HG02943 (cell line): ENCODE measurements at regions not wholly inside any gene's neighbourhood (a gene's known extent, or its start where the extent isn't known, plus 50 kb on each side); places are given as distances from the start of the nearest gene placed in this dataset.
"Not testable (repeated sequence)": the region's sequence is repeated elsewhere in the genome, so short reads cannot be mapped to it uniquely, and the experiment has no call there.

Experiments
- ATAC-seq: cut with Tn5 transposase; IDR thresholded peaks from one replicate; pipeline ENCODE4 v1.9.1; 2021; ENCODE audit warnings: mild to moderate bottlenecking, low read depth, moderate library complexity; ENCODE audit not compliant: unreplicated experiment

- no peak for ATAC-seq
Observed at GRCh38 chr10:53447576-53447975, 675.0 kb upstream of the MBL2 start.

DNA sequence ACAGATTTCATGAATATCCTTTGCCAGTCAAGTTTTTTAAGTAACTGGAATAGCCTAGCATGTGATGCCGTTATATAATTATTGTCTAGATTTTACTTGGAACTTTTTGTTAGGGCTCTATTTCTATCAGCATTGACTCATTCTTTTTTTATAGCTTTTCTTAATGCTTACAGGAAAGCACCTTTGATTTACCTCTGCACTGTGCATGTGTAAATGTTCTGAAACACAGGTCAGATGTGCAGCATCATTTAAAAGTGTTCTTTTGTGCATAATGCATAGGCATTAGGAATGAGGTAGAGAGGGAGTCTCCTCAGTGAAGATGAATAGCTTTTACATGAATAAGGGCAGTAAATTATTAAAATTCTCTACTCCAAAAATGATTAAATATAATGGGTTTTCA, 669.3 kb upstream of the MBL2 start:
- ATAC-seq = no peak

DNA sequence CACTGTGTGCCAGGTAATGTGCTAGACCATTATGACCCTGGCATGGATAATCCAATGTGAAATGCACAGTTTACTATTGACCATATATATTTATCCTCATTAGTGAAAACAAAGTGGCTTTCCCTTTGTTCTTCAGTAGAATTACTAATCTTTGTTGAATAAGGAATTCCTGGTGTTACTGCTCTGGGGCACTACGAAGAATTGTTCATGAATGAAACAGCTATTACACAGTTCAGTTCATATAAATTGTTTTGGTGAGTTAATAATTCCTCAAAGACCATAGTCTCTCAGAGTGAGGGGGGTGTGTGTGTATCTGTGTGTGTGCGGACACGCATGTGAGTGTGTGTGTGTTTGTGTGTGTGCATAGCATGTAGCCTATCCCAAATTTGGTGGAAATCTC, 668.0 kb upstream of the MBL2 start:
- ATAC-seq = no peak

DNA sequence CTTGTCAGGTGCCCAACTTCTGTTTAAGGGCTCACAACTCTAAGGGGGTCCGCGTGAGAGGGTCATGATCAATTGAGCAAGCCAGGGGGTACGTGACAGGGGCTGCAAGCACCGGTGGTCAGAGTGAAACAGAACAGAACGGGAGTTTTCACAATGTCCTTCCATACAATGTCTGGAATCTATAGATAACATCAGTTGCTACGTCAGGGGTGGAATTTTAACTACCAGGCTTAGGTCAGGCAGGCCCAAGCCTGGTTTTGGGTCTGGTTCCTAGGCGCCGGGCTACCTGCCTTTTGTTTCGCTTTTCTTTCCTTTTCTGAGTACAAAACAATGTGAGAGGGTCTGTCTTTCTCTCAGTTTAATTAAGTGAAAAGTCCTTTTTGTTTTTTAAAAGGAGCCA, 666.5 kb upstream of the MBL2 start:
- not testable (repeated sequence) for ATAC-seq

DNA sequence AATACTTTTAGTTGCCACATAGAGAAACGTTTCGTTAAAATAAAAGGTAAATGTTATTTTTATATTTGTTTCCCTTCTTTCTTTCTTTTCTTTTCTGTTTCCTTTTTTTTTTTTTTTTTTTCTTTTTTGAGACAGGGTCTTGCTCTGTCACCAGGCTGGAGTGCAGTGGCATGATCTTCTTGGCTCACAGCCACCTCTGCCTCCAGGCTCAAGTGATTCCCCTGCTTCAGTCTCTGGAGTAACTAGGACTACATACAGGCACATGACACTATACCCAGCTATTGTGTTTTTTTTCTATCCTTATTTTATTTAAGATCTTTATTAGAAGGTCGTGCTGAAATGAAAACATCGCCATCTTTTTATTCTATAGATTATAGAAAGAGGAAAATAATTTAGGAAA, 661.8 kb upstream of the MBL2 start:
- ATAC-seq = no peak

DNA sequence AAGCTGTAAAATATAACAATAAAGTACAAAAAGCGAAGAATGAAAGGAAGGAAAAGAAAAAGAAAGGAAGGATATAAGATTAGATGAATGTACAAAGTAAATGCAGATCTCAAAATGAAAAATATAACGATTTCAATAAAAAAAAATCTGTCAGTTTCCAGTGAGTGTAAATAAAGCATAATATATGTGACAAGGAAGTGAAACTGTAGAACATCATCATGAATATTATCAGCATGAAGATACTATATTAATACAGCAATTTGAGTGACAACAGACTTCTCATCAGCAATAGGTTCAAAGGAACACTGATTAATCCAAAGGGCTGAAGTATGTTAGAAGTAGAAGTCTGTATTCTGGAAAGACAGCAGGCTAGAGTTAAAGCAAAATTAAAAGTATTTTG, 659.5 kb upstream of the MBL2 start:
- no peak for ATAC-seq

DNA sequence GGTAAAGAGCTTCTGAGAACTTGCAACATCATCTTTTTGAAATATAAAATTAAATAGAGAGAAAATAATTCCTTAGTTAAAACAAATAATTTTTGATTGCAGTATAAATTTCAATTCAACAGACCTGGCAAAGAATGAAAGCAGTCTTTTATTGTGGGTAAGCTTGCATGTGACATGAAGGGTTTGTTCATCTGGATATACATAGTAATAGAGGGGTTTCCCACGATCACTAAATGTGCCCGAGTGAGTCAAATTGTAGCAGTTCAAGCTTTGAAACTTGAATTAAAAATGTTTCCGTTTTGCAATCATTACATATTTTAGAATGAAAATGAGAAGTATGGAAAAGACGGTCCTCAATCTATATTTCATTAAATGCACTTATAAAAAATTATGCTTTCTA, 658.4 kb upstream of the MBL2 start:
- ATAC-seq = no peak

DNA sequence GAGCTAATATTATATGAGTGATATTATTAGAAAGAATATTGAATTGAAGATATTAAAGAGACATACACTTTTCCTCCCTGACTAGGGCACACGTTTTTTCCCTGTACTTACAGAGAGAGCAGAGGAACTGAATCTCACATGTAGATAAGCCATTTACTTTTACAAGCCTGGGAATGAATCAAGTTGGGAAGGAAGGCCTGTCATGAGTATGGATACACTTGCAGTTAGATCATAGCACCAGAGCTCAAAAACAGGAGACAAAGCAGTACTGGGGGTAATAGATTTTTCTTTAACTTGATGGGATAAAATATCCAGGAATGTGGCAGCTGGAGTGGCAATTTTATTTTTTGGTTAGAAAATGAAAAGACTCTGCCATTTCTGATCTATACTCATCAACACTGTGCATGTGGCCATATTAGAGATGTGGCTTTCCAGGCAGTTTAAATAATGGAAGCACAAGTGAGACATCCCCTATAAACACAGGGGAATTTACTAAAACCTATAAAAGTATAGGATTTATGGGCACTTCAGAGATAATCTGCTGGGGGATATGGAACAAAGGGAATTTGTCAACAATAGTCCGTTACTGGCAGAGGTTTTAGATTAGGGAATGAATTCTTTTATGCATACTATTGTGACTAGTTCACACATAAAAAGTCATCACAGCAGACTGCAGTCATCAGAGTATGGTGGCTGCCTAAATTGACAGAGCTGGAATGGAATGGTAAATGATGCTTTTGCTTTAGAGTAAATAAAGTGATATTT, 657.7 kb upstream of the MBL2 start:
- ATAC-seq = no peak

GRCh38 chr10:53422223-53422888, 649.8 kb upstream of the MBL2 start:
- ATAC-seq = no peak

DNA sequence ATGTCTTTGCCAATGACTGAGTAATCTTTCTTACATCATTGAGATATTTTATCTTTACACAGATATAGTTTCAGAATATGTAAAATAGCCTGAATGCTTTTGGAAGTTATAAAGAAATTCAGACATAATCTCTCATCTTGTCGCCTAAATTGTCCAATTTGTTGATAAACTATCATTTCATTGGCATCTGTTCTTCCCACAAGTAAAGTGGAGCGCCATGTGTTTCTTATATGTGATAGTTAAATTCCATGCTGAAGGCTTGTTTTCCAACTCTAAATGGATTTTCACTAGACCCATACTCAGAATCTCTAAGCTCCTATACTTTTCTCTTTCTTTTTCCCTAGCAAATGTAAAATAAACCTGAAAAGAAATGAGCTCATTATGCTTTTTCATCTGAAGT, 640.1 kb upstream of the MBL2 start:
- no peak for ATAC-seq

- ATAC-seq = no peak
Observed at GRCh38 chr10:53406532-53406931, 633.9 kb upstream of the MBL2 start.

GRCh38 chr10:53403688-53404087, 631.1 kb upstream of the MBL2 start:
- no peak for ATAC-seq

GRCh38 chr10:53402594-53402993, 630.0 kb upstream of the MBL2 start:
- no peak for ATAC-seq

- no peak for ATAC-seq
Observed at GRCh38 chr10:53401536-53401935, 629.0 kb upstream of the MBL2 start.

GRCh38 chr10:53396876-53397275, 624.3 kb upstream of the MBL2 start:
- ATAC-seq = no peak

DNA sequence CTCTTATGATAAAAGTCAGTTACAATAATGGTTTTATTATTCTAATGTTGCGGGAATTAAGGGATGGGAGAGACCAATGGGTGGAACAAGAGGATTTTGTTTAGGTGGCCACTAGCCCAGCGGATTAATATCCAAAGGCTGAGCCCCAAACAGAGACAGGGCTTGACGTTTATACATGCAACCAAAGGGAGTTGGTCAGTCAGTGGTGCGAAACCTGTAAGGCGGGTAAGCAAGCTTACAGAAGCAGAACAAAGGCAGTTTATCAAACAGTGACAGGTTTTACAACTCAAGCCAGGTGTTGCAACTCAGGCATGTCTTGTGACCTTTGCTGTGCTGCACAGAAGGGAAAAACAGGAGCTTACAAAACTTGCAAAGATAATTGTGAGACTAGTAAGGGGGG, 622.9 kb upstream of the MBL2 start:
- ATAC-seq = no peak

DNA sequence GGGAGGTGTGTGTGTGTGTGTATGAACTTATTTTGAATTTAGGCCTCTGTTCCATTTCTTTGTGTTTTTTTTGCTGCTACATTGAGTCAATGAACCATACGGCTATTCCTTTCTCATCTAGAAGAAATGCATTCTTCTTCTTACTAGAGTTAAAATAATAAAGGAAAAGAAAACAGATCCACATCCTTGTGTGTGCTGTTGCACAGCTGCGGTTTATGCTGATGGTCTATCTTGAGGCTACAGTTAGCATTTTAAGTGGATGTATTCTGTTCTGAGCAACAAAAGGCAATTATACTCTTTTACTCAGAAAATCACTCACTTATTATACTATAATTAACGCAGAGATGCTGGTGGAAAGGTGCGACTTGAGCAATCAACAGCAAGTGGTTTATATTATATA, 615.0 kb upstream of the MBL2 start:
- ATAC-seq = no peak

GRCh38 chr10:53382543-53382942, 610.0 kb upstream of the MBL2 start:
- no peak for ATAC-seq

- no peak for ATAC-seq
Observed at GRCh38 chr10:53379956-53380355, 607.4 kb upstream of the MBL2 start.

DNA sequence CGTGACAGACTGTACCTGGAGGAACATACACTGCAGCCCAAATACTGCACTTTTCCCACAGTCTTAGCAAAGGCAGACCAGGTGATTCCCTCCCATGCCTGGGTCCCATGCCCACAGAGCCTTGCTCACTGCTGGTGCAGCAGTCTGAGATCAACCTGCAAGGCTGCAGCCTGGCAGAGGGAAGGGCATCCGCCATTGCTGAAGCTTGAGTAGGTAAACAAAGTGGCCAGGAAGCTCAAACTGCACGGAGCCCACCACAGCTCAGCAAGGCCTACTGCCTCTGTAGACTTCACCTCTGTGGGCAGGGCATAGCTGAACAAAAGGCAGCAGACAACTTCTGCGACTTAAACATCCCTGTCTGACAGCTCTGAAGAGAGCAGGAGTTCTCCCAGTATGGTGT, 597.8 kb upstream of the MBL2 start:
- no peak for ATAC-seq

DNA sequence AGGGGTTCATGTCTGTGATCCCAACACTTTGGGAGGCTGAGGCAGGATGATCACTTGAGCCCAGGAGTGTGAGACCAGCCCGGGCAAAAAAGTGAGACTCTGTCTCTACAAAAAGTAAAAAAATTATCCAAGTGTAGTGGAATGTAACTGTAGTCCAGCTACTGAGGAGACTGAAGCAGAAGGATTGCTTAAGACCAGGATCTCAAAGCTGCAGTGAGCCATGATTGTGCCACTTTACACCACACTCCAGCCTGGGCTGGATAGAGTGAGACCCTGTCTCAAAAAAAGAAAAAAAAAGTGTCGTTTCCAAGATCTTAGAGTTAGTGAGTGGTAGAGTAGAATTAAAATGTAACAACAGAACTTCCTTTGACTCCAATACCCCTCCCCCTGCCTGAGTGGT, 589.4 kb upstream of the MBL2 start:
- no peak for ATAC-seq

DNA sequence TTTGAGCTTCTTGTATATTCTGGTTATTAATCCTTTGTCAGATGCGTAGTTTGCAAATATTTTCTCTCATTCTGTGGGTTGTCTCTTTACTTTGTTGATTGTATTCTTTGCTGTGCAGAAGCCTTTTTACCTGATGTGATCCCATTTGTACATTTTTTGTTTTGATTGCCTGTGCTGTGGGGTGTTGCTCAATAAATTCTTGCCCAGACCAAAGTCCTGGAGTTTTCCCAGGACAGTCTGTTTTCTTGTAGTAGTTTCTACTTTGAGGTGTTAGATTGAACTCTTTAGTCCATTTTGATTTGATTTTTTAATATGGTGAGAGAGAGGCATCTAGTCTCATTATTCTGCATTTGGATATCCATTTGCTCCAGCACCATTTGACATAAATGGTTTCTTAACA, 588.7 kb upstream of the MBL2 start:
- no peak for ATAC-seq
